Upper lobe of left lung (tissue), 4 donors: ENCODE measurements at regions not wholly inside any gene's neighbourhood (a gene's known extent, or its start where the extent isn't known, plus 50 kb on each side); places are given as distances from the start of the nearest gene placed in this dataset.

Experiments
- POLR2A ChIP-seq, 4 donors: fragments of 450-650 bp; IDR thresholded peaks; one replicate each; pipeline ENCODE4 v1.5.1; 2016 to 2017; ENCODE audit warnings: antibody characterized with exemption in 4 of 4, mild to moderate bottlenecking in 2 of 4
- TF ChIP-seq, protein P1 (sequence below), 6 experiments: fragments of 450-650 bp in 4 of 6; fragments of 200-600 bp in 2 of 6; sonication (generic) in 2 of 6; IDR thresholded peaks; one replicate each; pipeline ENCODE4 v1.5.1; 2016 to 2019; ENCODE audit warnings: antibody characterized with exemption in 6 of 6

DNA sequence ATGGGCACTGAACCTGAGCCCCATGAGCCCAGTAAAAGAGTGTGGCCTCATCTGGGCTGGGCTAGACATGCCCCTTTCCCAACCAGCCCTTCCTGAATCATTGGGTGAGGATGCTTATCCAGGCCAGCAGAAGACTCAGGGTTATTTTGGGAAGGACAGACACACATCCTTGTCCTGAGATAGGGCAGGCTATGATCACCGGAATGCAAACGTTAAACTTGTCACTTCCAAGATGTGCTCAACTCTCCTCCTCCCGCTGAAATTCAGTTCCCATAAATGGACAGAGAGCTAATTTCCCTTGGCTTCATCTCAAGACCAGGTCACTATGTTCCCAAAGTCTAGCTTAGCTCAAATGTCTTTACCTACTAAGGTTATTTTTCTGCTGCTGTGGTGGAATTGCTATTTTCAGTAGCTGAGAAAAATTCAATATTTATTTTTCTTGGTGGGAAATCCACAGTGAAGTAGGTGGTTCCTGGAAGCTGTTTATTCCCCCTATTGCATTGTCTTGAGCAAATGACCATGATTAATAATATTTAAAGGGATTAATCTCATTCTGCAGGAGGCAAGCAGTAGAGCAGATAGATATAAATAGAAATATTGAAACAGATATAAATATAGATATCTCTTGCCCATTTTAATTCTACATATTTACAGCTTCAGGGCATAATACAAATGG lies 70.0 kb downstream of the NXNL2 start:
- TF ChIP-seq, protein P1, sequence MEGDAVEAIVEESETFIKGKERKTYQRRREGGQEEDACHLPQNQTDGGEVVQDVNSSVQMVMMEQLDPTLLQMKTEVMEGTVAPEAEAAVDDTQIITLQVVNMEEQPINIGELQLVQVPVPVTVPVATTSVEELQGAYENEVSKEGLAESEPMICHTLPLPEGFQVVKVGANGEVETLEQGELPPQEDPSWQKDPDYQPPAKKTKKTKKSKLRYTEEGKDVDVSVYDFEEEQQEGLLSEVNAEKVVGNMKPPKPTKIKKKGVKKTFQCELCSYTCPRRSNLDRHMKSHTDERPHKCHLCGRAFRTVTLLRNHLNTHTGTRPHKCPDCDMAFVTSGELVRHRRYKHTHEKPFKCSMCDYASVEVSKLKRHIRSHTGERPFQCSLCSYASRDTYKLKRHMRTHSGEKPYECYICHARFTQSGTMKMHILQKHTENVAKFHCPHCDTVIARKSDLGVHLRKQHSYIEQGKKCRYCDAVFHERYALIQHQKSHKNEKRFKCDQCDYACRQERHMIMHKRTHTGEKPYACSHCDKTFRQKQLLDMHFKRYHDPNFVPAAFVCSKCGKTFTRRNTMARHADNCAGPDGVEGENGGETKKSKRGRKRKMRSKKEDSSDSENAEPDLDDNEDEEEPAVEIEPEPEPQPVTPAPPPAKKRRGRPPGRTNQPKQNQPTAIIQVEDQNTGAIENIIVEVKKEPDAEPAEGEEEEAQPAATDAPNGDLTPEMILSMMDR (IDR thresholded peaks at IDR 0.05): no peak
- no peak for TF ChIP-seq POLR2A (IDR thresholded peaks at IDR 0.05)
